ENCODE measurements at regions not wholly inside any gene's neighbourhood (a gene's known extent, or its start where the extent isn't known, plus 50 kb on each side); places are given as distances from the start of the nearest gene placed in this dataset.
"Not testable (repeated sequence)": the region's sequence is repeated elsewhere in the genome, so short reads cannot be mapped to it uniquely, and the experiment has no call there.

GRCh38 chr11:100600941-100601340 is 86.1 kb upstream of the ARHGAP42 start:
- no peak for ATAC-seq (replicated peaks in 6 of 8)
- WGBS, 10 experiments = 0 to 83% (median 56%) methylated on average over 1 of the region's 1 CpG; no CpG with 5 or more reads in 2 of the 10 experiments
- Histone ChIP-seq H3K27ac (no peak overlapping the region), H3K4me1 (replicated peaks in 1 of 2) (no peaks in the 10 kb centered on the region), H3K4me3 (no peak overlapping the region)
- in situ Hi-C loops (cut with MboI; ENCODE audit: low pct_unique_long_range_greater_than_20kb in 2 of 9, low sequenced_read_pairs in 9 of 9, unreplicated experiment in 9 of 9) = no loop called here

GRCh38 chr11:100602716-100603115 is 84.4 kb upstream of the ARHGAP42 start:
- in situ Hi-C loops (cut with MboI; ENCODE audit: low pct_unique_long_range_greater_than_20kb in 2 of 9, low sequenced_read_pairs in 9 of 9, unreplicated experiment in 9 of 9) = no loop called here
- no peak for ATAC-seq (replicated peaks in 6 of 8)
- H3K27ac ChIP-seq = no peak overlapping the region
- no peak overlapping the region for H3K4me3 ChIP-seq
- no peaks in the 10 kb centered on the region for H3K4me1 ChIP-seq (replicated peaks in 1 of 2)

- H3K4me1 ChIP-seq (replicated peaks in 1 of 2); in situ Hi-C loops (cut with MboI; ENCODE audit: low pct_unique_long_range_greater_than_20kb in 2 of 9, low sequenced_read_pairs in 9 of 9, unreplicated experiment in 9 of 9); H3K27ac ChIP-seq; H3K4me3 ChIP-seq; ATAC-seq (replicated peaks in 6 of 8): not testable (repeated sequence)
Observed at GRCh38 chr11:100607761-100608160, 79.3 kb upstream of the ARHGAP42 start.

GRCh38 chr11:100612766-100613165 is 74.3 kb upstream of the ARHGAP42 start:
- H3K4me3 ChIP-seq = no peak overlapping the region
- WGBS, 10 experiments = 0 to 88% (median 47%) methylated on average over 1 to 2 of the region's 2 CpGs; no CpG with 5 or more reads in 1 of the 10 experiments
- no peak overlapping the region for H3K27ac ChIP-seq
- H3K4me1 ChIP-seq (replicated peaks in 1 of 2) = no peaks in the 10 kb centered on the region
- in situ Hi-C loops (cut with MboI; ENCODE audit: low pct_unique_long_range_greater_than_20kb in 2 of 9, low sequenced_read_pairs in 9 of 9, unreplicated experiment in 9 of 9) = no loop called here
- peak in 1 of 8 experiments; percentile 24 for ATAC-seq (replicated peaks in 6 of 8)

GRCh38 chr11:100618914-100619313 is 68.2 kb upstream of the ARHGAP42 start:
- Histone ChIP-seq H3K27ac (no peak overlapping the region), H3K4me3 (no peak overlapping the region), H3K4me1 (replicated peaks in 1 of 2) (no peaks in the 10 kb centered on the region)
- WGBS, 10 experiments = 25 to 100% (median 79%) methylated on average over 1 to 2 of the region's 2 CpGs
- in situ Hi-C loops (cut with MboI; ENCODE audit: low pct_unique_long_range_greater_than_20kb in 2 of 9, low sequenced_read_pairs in 9 of 9, unreplicated experiment in 9 of 9) = no loop called here
- ATAC-seq (replicated peaks in 6 of 8) = no peak

GRCh38 chr11:100619484-100619883 is 67.6 kb upstream of the ARHGAP42 start:
- H3K4me1 ChIP-seq (replicated peaks in 1 of 2) = no peaks in the 10 kb centered on the region
- no peak overlapping the region for H3K27ac ChIP-seq
- no peak overlapping the region for H3K4me3 ChIP-seq
- no peak for ATAC-seq (replicated peaks in 6 of 8)
- in situ Hi-C loops (cut with MboI; ENCODE audit: low pct_unique_long_range_greater_than_20kb in 2 of 9, low sequenced_read_pairs in 9 of 9, unreplicated experiment in 9 of 9) = no loop called here
- 0 to 50% (median 21%) methylated on average over 1 to 2 of the region's 2 CpGs; no CpG with 5 or more reads in 2 of the 10 experiments for WGBS, 10 experiments

GRCh38 chr11:100622404-100622803 is 64.7 kb upstream of the ARHGAP42 start:
- no peak for ATAC-seq (replicated peaks in 6 of 8)
- in situ Hi-C loops (cut with MboI; ENCODE audit: low pct_unique_long_range_greater_than_20kb in 2 of 9, low sequenced_read_pairs in 9 of 9, unreplicated experiment in 9 of 9) = no loop called here
- Histone ChIP-seq H3K4me1 (replicated peaks in 1 of 2) (no peaks in the 10 kb centered on the region), H3K27ac (no peak overlapping the region), H3K4me3 (no peak overlapping the region)
- WGBS, 10 experiments = 67 to 100% (median 100%) methylated on average over 1 of the region's 1 CpG; no CpG with 5 or more reads in 4 of the 10 experiments

GRCh38 chr11:100624346-100624745 is 62.7 kb upstream of the ARHGAP42 start:
- in situ Hi-C loops (cut with MboI; ENCODE audit: low pct_unique_long_range_greater_than_20kb in 2 of 9, low sequenced_read_pairs in 9 of 9, unreplicated experiment in 9 of 9) = no loop called here
- 17 to 100% (median 80%) methylated on average over 1 to 2 of the region's 2 CpGs; no CpG with 5 or more reads in 1 of the 10 experiments for WGBS, 10 experiments
- Histone ChIP-seq H3K27ac (no peak overlapping the region), H3K4me1 (replicated peaks in 1 of 2) (no peaks in the 10 kb centered on the region), H3K4me3 (no peak overlapping the region)
- ATAC-seq (replicated peaks in 6 of 8) = no peak

GRCh38 chr11:100625041-100625440 is 62.0 kb upstream of the ARHGAP42 start:
- Histone ChIP-seq H3K4me1 (replicated peaks in 1 of 2) (no peaks in the 10 kb centered on the region), H3K4me3 (no peak overlapping the region), H3K27ac (no peak overlapping the region)
- ATAC-seq (replicated peaks in 6 of 8) = peak in 1 of 8 experiments; percentile 47
- WGBS, 10 experiments = 48 to 88% (median 76%) methylated on average over 1 to 4 of the region's 4 CpGs; no CpG with 5 or more reads in 2 of the 10 experiments
- in situ Hi-C loops (cut with MboI; ENCODE audit: low pct_unique_long_range_greater_than_20kb in 2 of 9, low sequenced_read_pairs in 9 of 9, unreplicated experiment in 9 of 9) = no loop called here

- peak in 4 of 8 experiments; percentile 40 to 57 (median 44) for ATAC-seq (replicated peaks in 6 of 8)
- 0 to 100% (median 80%) methylated on average over 1 of the region's 1 CpG; no CpG with 5 or more reads in 3 of the 10 experiments for WGBS, 10 experiments
- Histone ChIP-seq H3K4me3 (no peak overlapping the region), H3K4me1 (replicated peaks in 1 of 2) (no peaks in the 10 kb centered on the region), H3K27ac (no peak overlapping the region)
- in situ Hi-C loops (cut with MboI; ENCODE audit: low pct_unique_long_range_greater_than_20kb in 2 of 9, low sequenced_read_pairs in 9 of 9, unreplicated experiment in 9 of 9) = no loop called here
Observed at GRCh38 chr11:100629671-100630070, 57.4 kb upstream of the ARHGAP42 start.

GRCh38 chr11:100630898-100631297 is 56.2 kb upstream of the ARHGAP42 start:
- WGBS, 10 experiments = 48 to 100% (median 100%) methylated on average over 1 to 2 of the region's 2 CpGs
- Histone ChIP-seq H3K4me1 (replicated peaks in 1 of 2) (no peaks in the 10 kb centered on the region), H3K4me3 (no peak overlapping the region), H3K27ac (no peak overlapping the region)
- in situ Hi-C loops (cut with MboI; ENCODE audit: low pct_unique_long_range_greater_than_20kb in 2 of 9, low sequenced_read_pairs in 9 of 9, unreplicated experiment in 9 of 9) = no loop called here
- ATAC-seq (replicated peaks in 6 of 8) = no peak

- ATAC-seq (replicated peaks in 6 of 8) = no peak
- H3K27ac ChIP-seq = no peak overlapping the region
- 67 to 100% (median 74%) methylated on average over 1 to 3 of the region's 3 CpGs; no CpG with 5 or more reads in 4 of the 10 experiments for WGBS, 10 experiments
- no peaks in the 10 kb centered on the region for H3K4me1 ChIP-seq (replicated peaks in 1 of 2)
- H3K4me3 ChIP-seq = no peak overlapping the region
- in situ Hi-C loops (cut with MboI; ENCODE audit: low pct_unique_long_range_greater_than_20kb in 2 of 9, low sequenced_read_pairs in 9 of 9, unreplicated experiment in 9 of 9) = no loop called here
Observed at GRCh38 chr11:100631316-100631715, 55.8 kb upstream of the ARHGAP42 start.

GRCh38 chr11:100632941-100633452 is 54.1 kb upstream of the ARHGAP42 start:
- no peaks in the 10 kb centered on the region for H3K4me1 ChIP-seq (replicated peaks in 1 of 2)
- 7 to 83% (median 72%) methylated on average over 1 to 5 of the region's 5 CpGs; no CpG with 5 or more reads in 1 of the 10 experiments for WGBS, 10 experiments
- in situ Hi-C loops (cut with MboI; ENCODE audit: low pct_unique_long_range_greater_than_20kb in 2 of 9, low sequenced_read_pairs in 9 of 9, unreplicated experiment in 9 of 9) = no loop called here
- no peak overlapping the region for H3K27ac ChIP-seq
- peak in 6 of 8 experiments; percentile 50 to 92 (median 73) for ATAC-seq (replicated peaks in 6 of 8)
- H3K4me3 ChIP-seq = no peak overlapping the region

- in situ Hi-C loops (cut with MboI; ENCODE audit: low pct_unique_long_range_greater_than_20kb in 2 of 9, low sequenced_read_pairs in 9 of 9, unreplicated experiment in 9 of 9) = no loop called here
- Histone ChIP-seq H3K27ac (no peak overlapping the region), H3K4me1 (replicated peaks in 1 of 2) (peaks cover 0 to 5% of the 10 kb centered on the region in 2 donors), H3K4me3 (no peak overlapping the region)
- 17 to 100% (median 93%) methylated on average over 1 to 3 of the region's 3 CpGs; no CpG with 5 or more reads in 1 of the 10 experiments for WGBS, 10 experiments
- ATAC-seq (replicated peaks in 6 of 8) = no peak
Observed at GRCh38 chr11:100635194-100635593, 51.9 kb upstream of the ARHGAP42 start.
